CD4-positive, alpha-beta T cell (primary cell): ENCODE measurements at regions not wholly inside any gene's neighbourhood (a gene's known extent, or its start where the extent isn't known, plus 50 kb on each side); places are given as distances from the start of the nearest gene placed in this dataset.

Experiments used
- ATAC-seq: fragments of 200-7000 bp; cut with Tn5 transposase; one replicate; pipeline ENCODE4 v1.10.0; 2022; ENCODE audit warnings: mild to moderate bottlenecking; ENCODE audit not compliant: poor library complexity
- CTCF ChIA-PET: fragments of 350-600 bp; sonication (Branson Sonifier 250); formaldehyde crosslinking; loops from one replicate; lab custom pipeline; 2021; ENCODE audit warnings: antibody characterized with exemption, inconsistent platforms; lab: Charles Lee
- POLR2A ChIA-PET: fragments of 350-600 bp; sonication (Branson Sonifier 250); formaldehyde crosslinking; loops from one replicate; lab custom pipeline; 2021; ENCODE audit warnings: antibody characterized with exemption, inconsistent platforms; lab: Charles Lee
- DNase-seq, 14 experiments: peaks; one replicate each; pipeline ENCODE4 v3.0.0-alpha.2; 2013 to 2020; ENCODE audit warnings: mixed read lengths in 2 of 14
- H3K27ac ChIP-seq, 2 donors: one replicate each; pipeline versions ENCODE4 v1.5.1 to v1.7.0; 2013; ENCODE audit warnings: low read length in 2 of 2, low read depth in 1 of 2, mild to moderate bottlenecking in 1 of 2
- H3K27me3 ChIP-seq, 2 experiments: 1 replicate in 1 of 2; 2 replicates in 1 of 2; pipeline versions ENCODE4 v1.6.1 to v1.7.0; 2013; ENCODE audit warnings: low read length in 2 of 2, control low read depth in 1 of 2, mild to moderate bottlenecking in 1 of 2, moderate library complexity in 1 of 2; ENCODE audit not compliant: insufficient read depth in 2 of 2, control insufficient read depth in 1 of 2
- H3K36me3 ChIP-seq: one replicate; pipeline ENCODE4 v1.6.1; 2013; ENCODE audit warnings: low read length, control low read depth; ENCODE audit not compliant: insufficient read depth
- H3K4me1 ChIP-seq: one replicate; pipeline ENCODE4 v1.6.1; 2013; ENCODE audit warnings: low read length, control low read depth; ENCODE audit not compliant: insufficient read depth
- H3K4me3 ChIP-seq: one replicate; pipeline ENCODE4 v1.5.1; 2013; ENCODE audit warnings: mild to moderate bottlenecking, low read length, moderate library complexity
- H3K9me3 ChIP-seq, 2 experiments: 1 replicate in 1 of 2; 2 replicates in 1 of 2; pipeline versions ENCODE4 v1.6.1 to v1.7.0; 2013; ENCODE audit warnings: low read length in 2 of 2, mild to moderate bottlenecking in 2 of 2, control low read depth in 1 of 2, moderate library complexity in 1 of 2; ENCODE audit not compliant: control insufficient read depth in 1 of 2, insufficient read depth in 1 of 2
- H3K27ac Mint-ChIP-seq: one replicate; pipeline ENCODE4 v1.8.0; 2020; ENCODE audit warnings: mixed read lengths
- H3K27me3 Mint-ChIP-seq: one replicate; pipeline ENCODE4 v1.8.0; 2021; ENCODE audit warnings: mixed read lengths
- H3K36me3 Mint-ChIP-seq: one replicate; pipeline ENCODE4 v1.8.0; 2021; ENCODE audit warnings: low read depth, mixed read lengths
- H3K4me1 Mint-ChIP-seq: one replicate; pipeline ENCODE4 v1.8.0; 2021; ENCODE audit warnings: low read depth, mixed read lengths
- H3K4me3 Mint-ChIP-seq: one replicate; pipeline ENCODE4 v1.8.0; 2020; ENCODE audit warnings: mild to moderate bottlenecking, mixed read lengths
- H3K9me3 Mint-ChIP-seq: one replicate; pipeline ENCODE4 v1.8.0; 2020; ENCODE audit warnings: mixed read lengths
- CTCF ChIP-seq: fragments of 200-600 bp; IDR thresholded peaks from one replicate; pipeline ENCODE4 v1.8.0; 2022; ENCODE audit warnings: antibody characterized with exemption, mild to moderate bottlenecking
- intact Hi-C, 2 experiments: fragments of 100-400 bp; cut with DNase I in 1 of 2; cut with micrococcal nuclease in 1 of 2; formaldehyde crosslinking; loops; one replicate each; pipeline versions ENCODE4 v1.15.1 to v1.9.0; 2023 to 2025; cut with DNase I, micrococcal nuclease

- peaks cover 7% of the 10 kb centered on the region for H3K9me3 Mint-ChIP-seq
- H3K27ac ChIP-seq, result no peak overlapping the region
- ChIA-PET CTCF (no interaction called here), POLR2A (no interaction called here)
- H3K4me1 ChIP-seq, result no peaks in the 10 kb centered on the region
- DNase-seq, result no peak
- no peaks in the 10 kb centered on the region for H3K9me3 ChIP-seq
- no peak overlapping the region for H3K4me3 Mint-ChIP-seq
- no peaks in the 10 kb centered on the region for H3K27me3 ChIP-seq
- TF ChIP-seq CTCF, result no peak
- no peaks in the 10 kb centered on the region for H3K4me1 Mint-ChIP-seq
- no peaks in the 10 kb centered on the region for H3K36me3 Mint-ChIP-seq
- no peak overlapping the region for H3K27ac Mint-ChIP-seq
- intact Hi-C loops, result no loop called here
- H3K27me3 Mint-ChIP-seq, result no peaks in the 10 kb centered on the region
- H3K36me3 ChIP-seq, result no peaks in the 10 kb centered on the region
- H3K4me3 ChIP-seq, result no peak overlapping the region
- ATAC-seq, result no peak
Measured at GRCh38 chr4:178752954-178753525, 1310.8 kb upstream of the AGA start.

GRCh38 chr4:178778496-178778895 is 1336.3 kb upstream of the AGA start:
- Histone ChIP-seq H3K4me1 (no peaks in the 10 kb centered on the region), H3K9me3 (no peaks in the 10 kb centered on the region), H3K36me3 (no peaks in the 10 kb centered on the region), H3K4me3 (no peak overlapping the region), H3K27me3 (no peaks in the 10 kb centered on the region), H3K27ac (no peak overlapping the region)
- no peak overlapping the region for H3K27ac Mint-ChIP-seq
- no peaks in the 10 kb centered on the region for H3K36me3 Mint-ChIP-seq
- no peak for ATAC-seq
- CTCF ChIA-PET, result no interaction called here
- TF ChIP-seq CTCF, result no peak
- H3K4me3 Mint-ChIP-seq, result no peak overlapping the region
- no peaks in the 10 kb centered on the region for H3K27me3 Mint-ChIP-seq
- intact Hi-C loops, result no loop called here
- no peaks in the 10 kb centered on the region for H3K4me1 Mint-ChIP-seq
- H3K9me3 Mint-ChIP-seq, result peaks cover 2% of the 10 kb centered on the region
- POLR2A ChIA-PET, result no interaction called here
- DNase-seq, result no peak

- no peak overlapping the region for H3K27ac Mint-ChIP-seq
- intact Hi-C loops, result no loop called here
- ATAC-seq, result no peak
- ChIA-PET POLR2A (no interaction called here), CTCF (no interaction called here)
- H3K4me3 Mint-ChIP-seq, result no peak overlapping the region
- H3K9me3 Mint-ChIP-seq, result peaks cover 4% of the 10 kb centered on the region
- Histone ChIP-seq H3K27ac (no peak overlapping the region), H3K27me3 (no peaks in the 10 kb centered on the region), H3K4me3 (no peak overlapping the region), H3K9me3 (no peaks in the 10 kb centered on the region), H3K36me3 (no peaks in the 10 kb centered on the region), H3K4me1 (no peaks in the 10 kb centered on the region)
- DNase-seq, result no peak
- H3K4me1 Mint-ChIP-seq, result no peaks in the 10 kb centered on the region
- no peaks in the 10 kb centered on the region for H3K27me3 Mint-ChIP-seq
- TF ChIP-seq CTCF, result no peak
- no peaks in the 10 kb centered on the region for H3K36me3 Mint-ChIP-seq
Measured at GRCh38 chr4:178781779-178782178, 1339.5 kb upstream of the AGA start.
